GM12892 (cell line): ENCODE measurements at regions not wholly inside any gene's neighbourhood (a gene's known extent, or its start where the extent isn't known, plus 50 kb on each side); places are given as distances from the start of the nearest gene placed in this dataset.

Experiments
- POLR2A ChIP-seq: IDR thresholded peaks from 2 replicates; pipeline ENCODE4 v1.6.1; 2011; ENCODE audit warnings: low read depth, low read length, control low read depth
- POLR2AphosphoS5 ChIP-seq: IDR thresholded peaks from 2 replicates; pipeline ENCODE4 v1.6.1; 2011; ENCODE audit warnings: low read depth, low read length, control low read depth
- TAF1 ChIP-seq: IDR thresholded peaks from 2 replicates; pipeline ENCODE4 v1.6.1; 2011; ENCODE audit warnings: low read depth, mild to moderate bottlenecking, control low read depth, low read length, borderline replicate concordance

GRCh38 chr18:38010037-38010436, 444.4 kb upstream of the CELF4 start:
- TF ChIP-seq POLR2A (no peak), POLR2AphosphoS5 (no peak), TAF1 (no peak)
